Germinal center (tissue), 1 donor: ENCODE measurements at regions not wholly inside any gene's neighbourhood (a gene's known extent, or its start where the extent isn't known, plus 50 kb on each side); places are given as distances from the start of the nearest gene placed in this dataset.

ENCODE experiments used
- DNase-seq: peaks from one replicate; pipeline ENCODE4 v3.0.0; 2012; ENCODE audit warnings: mixed read lengths, low spot score

DNA sequence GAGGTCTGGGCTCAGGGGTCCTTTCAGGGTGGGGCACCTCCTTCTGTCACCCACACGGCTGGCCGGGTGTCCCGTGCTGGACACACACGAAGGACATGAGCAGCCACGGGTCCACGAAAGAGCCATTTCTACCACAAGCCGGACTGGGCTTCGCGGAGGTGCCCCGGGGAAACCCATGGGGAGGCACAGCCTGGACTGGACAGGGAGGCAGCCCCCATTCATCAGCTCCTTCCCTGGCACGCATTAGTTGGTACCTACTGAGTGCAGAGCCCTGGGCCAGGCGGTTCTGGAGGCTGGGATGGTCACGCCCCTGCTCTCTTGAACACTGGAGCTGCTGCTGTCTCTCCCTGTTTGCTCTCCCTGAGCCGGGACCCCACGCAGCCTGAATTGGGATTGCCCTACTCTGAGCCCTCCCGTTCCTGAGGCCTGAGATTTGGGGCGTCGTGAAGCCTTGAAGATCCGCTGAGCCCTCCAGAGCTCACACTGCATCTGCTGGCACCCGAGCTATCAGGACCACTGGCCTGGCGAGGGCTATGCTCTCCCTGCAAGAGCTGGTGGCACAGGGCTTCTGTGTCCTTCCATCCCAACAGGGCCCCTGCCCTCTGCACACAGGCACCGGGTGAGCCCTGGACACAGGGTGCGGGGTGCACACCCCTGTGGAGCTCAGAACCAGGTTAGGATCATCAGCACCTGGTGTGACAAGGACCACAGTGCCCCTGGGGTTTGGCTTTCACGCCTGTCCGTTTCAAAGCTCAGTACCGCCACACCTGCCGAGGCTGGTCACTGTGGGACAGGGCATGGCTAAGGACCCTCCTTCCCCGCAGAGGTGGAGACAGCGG, 84.6 kb downstream of the MYEOV start:
- DNase-seq = no peak

- DNase-seq = no peak
These were observed 86.5 kb downstream of the MYEOV start for GRCh38 chr11:69380451-69380901.

DNA sequence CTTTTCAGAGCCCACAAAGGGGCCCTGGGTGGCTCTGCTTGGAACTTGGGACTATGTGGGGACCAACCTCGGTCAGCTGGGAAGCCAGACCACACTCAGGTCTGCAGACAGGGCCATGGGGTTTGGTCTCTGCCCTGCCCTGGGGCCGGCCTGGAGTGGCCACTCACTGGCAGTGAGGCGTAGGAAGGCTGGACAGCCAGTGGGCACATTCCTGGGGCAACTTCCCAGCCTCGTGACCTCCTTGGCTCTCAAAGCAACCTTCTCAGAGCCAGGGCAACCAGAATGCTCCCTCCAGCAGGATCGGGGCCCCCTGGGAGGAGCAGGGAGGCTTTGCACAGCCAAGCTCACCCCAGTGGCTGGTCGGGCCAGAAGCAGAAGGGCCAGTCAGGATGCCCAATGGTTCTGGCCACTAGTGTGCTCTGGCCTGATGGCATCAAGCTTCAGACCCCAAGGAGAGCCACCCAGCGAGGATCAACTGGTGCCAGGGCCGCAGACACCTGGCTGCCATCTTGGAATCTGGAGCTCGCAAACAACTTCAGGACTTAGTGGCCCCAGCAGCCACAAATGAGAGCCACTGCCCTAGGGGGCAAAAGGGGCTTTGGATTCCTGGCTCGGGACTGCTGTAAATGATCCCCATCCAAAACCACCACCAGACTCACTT, 87.1 kb downstream of the MYEOV start:
- no peak for DNase-seq

GRCh38 chr11:69381681-69382130, 87.8 kb downstream of the MYEOV start:
- no peak for DNase-seq

DNA sequence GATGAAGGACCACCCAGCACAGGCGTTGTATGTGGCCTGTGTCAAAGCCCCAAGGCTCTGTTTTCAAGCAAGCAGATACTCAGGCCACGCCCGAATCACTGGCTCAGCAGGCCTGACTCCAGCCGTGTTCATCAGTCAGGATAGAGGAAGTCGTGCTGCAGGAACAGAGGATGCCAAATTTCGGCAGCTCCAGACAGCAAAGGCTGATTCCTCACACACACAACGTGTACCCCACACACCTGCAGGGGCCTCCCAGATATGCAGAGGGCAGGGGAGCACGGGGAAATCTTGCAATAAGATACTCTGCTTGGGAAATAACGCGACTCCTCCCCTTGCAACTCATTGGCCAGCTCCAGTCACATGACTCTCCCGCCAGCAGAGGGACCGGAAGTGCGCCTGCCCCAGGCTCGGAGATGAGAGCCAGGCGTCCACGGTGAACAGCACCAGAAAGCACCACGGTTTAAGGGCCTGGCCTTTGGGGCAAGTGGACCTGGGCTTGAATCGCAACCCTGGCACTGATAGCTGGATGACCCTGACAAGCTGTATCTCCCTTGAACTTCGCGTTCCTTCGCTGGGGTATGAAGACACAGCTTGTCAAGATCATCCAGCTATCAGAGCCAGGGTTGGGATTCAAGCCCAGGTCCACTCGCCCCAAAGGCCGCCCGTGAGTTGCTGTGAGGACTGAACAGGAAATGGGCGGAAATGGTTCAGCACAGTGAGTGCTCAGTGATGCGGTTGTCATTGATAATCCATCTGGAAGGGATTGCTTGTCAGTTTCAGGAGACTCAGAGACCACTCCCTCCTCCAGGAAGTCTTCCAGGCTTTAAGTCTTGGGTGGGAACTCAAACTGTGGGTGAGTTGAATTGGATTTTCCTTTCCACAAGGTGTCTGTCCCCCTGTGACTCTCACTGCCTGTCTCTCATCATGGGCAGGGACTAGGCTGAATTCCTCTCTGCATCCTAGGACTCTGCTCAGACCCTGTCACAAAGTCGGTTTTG, 88.5 kb downstream of the MYEOV start:
- DNase-seq = peak; percentile 44

GRCh38 chr11:69383372-69384250, 89.7 kb downstream of the MYEOV start:
- no peak for DNase-seq

GRCh38 chr11:69384251-69385143, 90.5 kb downstream of the MYEOV start:
- no peak for DNase-seq

GRCh38 chr11:69385144-69385820, 91.3 kb downstream of the MYEOV start:
- no peak for DNase-seq

- no peak for DNase-seq
These were observed 92.0 kb downstream of the MYEOV start for GRCh38 chr11:69385832-69386427.

GRCh38 chr11:69386594-69387408, 92.8 kb downstream of the MYEOV start:
- no peak for DNase-seq

DNA sequence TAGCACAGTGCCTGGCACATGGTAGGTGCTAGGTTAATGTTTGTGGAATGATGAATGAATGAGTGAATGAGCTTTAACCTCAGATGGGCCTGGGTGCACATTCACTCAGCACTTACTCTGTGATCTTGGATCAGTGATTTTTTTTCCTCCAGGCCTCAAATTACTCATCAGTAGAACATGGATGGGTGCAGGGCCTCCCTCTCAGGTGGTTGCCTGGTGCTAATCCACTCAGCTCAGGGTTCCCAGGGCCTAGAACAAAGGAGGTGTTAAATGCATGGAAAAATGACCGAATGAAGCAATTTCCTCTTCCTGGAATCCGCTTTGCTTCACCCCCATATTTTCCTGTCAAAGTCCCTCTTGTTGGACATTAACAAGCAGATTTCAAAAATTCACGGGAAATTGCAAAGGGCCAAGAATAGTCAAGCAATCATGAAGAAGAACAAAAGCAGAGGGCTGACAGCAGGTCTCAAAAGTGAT, 93.5 kb downstream of the MYEOV start:
- DNase-seq = no peak

GRCh38 chr11:69388210-69388609, 93.3 kb upstream of the LINC01488 start:
- no peak for DNase-seq

DNA sequence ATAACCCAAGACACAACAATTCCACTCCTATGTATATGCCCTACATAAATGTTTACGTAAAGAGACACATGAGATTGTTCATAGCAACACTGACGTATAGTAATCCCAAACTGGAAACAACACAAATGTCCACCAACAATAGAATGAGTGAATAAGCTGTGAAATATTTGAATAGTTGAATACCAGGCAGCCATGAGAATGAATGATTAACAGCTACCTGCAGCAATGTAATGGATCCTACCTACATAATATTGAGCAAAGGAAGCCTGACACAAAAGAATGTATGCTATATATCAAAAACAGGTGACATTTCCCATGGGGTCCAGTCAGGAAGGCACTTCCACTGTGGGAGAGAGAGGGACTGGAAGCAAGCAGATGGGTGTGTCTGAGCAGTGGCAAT, 92.8 kb upstream of the LINC01488 start:
- no peak for DNase-seq

- no peak for DNase-seq
These were observed 90.9 kb upstream of the LINC01488 start for GRCh38 chr11:69390561-69390960.

GRCh38 chr11:69391192-69392103, 90.0 kb upstream of the LINC01488 start:
- DNase-seq = no peak

GRCh38 chr11:69392104-69392653, 89.3 kb upstream of the LINC01488 start:
- no peak for DNase-seq
